Body of pancreas (tissue), 4 donors: ENCODE measurements at regions not wholly inside any gene's neighbourhood (a gene's known extent, or its start where the extent isn't known, plus 50 kb on each side); places are given as distances from the start of the nearest gene placed in this dataset.

ENCODE experiments used
- POLR2A ChIP-seq, 3 donors: fragments of 450-650 bp; IDR thresholded peaks; one replicate each; pipeline ENCODE4 v1.6.1; 2016; ENCODE audit warnings: antibody characterized with exemption in 3 of 3, mild to moderate bottlenecking in 2 of 3
- TF ChIP-seq, protein P1 (sequence below), 7 experiments: fragments of 450-650 bp in 4 of 7; fragments of 200-600 bp in 3 of 7; sonication (generic) in 3 of 7; IDR thresholded peaks; one replicate each; pipeline ENCODE4 v1.5.1; 2016 to 2019; ENCODE audit warnings: antibody characterized with exemption in 7 of 7

DNA sequence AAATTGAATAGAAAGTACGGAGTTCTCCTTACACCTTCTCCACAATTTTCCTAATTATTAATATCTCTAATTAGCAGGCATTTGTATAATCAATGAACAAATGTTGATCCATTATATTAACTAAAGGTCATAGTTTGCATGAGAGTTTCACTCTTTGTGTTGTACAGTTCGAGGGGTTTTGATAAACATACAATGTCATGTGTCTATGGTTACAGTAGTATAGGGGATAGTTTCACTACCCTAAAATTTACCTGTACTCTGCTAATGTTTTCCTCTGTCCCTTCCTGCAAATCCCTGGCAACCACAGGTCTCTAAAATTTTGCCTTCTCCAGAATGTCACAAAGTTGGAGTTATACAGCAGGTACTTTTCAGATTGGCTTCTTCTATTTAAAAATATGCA lies 1199.8 kb upstream of the GJE1 start:
- TF ChIP-seq, protein P1, sequence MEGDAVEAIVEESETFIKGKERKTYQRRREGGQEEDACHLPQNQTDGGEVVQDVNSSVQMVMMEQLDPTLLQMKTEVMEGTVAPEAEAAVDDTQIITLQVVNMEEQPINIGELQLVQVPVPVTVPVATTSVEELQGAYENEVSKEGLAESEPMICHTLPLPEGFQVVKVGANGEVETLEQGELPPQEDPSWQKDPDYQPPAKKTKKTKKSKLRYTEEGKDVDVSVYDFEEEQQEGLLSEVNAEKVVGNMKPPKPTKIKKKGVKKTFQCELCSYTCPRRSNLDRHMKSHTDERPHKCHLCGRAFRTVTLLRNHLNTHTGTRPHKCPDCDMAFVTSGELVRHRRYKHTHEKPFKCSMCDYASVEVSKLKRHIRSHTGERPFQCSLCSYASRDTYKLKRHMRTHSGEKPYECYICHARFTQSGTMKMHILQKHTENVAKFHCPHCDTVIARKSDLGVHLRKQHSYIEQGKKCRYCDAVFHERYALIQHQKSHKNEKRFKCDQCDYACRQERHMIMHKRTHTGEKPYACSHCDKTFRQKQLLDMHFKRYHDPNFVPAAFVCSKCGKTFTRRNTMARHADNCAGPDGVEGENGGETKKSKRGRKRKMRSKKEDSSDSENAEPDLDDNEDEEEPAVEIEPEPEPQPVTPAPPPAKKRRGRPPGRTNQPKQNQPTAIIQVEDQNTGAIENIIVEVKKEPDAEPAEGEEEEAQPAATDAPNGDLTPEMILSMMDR (IDR thresholded peaks at IDR 0.05): no peak
- TF ChIP-seq POLR2A (IDR thresholded peaks at IDR 0.05): no peak
